Activated CD4-positive, alpha-beta memory T cell treated with anti-CD3 and anti-CD28 coated beads, Interleukin-2, amount 10 ng/mL, durations not matched to agents 7 days and 5 days (primary cell): ENCODE measurements at regions not wholly inside any gene's neighbourhood (a gene's known extent, or its start where the extent isn't known, plus 50 kb on each side); places are given as distances from the start of the nearest gene placed in this dataset.
"Not testable (repeated sequence)": the region's sequence is repeated elsewhere in the genome, so short reads cannot be mapped to it uniquely, and the experiment has no call there.

Experiments
- CTCF ChIA-PET: fragments of 350-600 bp; sonication (Branson Sonifier 250); formaldehyde crosslinking; loops from one replicate; lab custom pipeline; 2021; ENCODE audit warnings: antibody characterized with exemption, inconsistent platforms; lab: Charles Lee
- POLR2A ChIA-PET: fragments of 350-600 bp; sonication (Branson Sonifier 250); formaldehyde crosslinking; loops from one replicate; lab custom pipeline; 2021; ENCODE audit warnings: antibody characterized with exemption; lab: Charles Lee
- DNase-seq: peaks from one replicate; pipeline ENCODE4 v3.0.0-alpha.2; 2020
- H3K27ac Mint-ChIP-seq: one replicate; pipeline ENCODE4 v1.8.0; 2021; ENCODE audit warnings: mild to moderate bottlenecking, mixed read lengths
- H3K27me3 Mint-ChIP-seq: one replicate; pipeline ENCODE4 v1.8.0; 2021; ENCODE audit warnings: mixed read lengths
- H3K36me3 Mint-ChIP-seq: one replicate; pipeline ENCODE4 v1.8.0; 2021; ENCODE audit warnings: low read depth, mixed read lengths
- H3K4me1 Mint-ChIP-seq: one replicate; pipeline ENCODE4 v1.8.0; 2021; ENCODE audit warnings: mixed read lengths
- H3K4me3 Mint-ChIP-seq: one replicate; pipeline ENCODE4 v1.8.0; 2021; ENCODE audit warnings: mild to moderate bottlenecking, mixed read lengths
- H3K9me3 Mint-ChIP-seq: one replicate; pipeline ENCODE4 v1.8.0; 2021; ENCODE audit warnings: mixed read lengths

GRCh38 chr15:24067733-24068501 lies 380.8 kb upstream of the NDN start:
- Mint-ChIP-seq H3K27me3 (no peaks in the 10 kb centered on the region), H3K4me1 (no peaks in the 10 kb centered on the region), H3K9me3 (peaks cover 22% of the 10 kb centered on the region), H3K27ac (no peak overlapping the region), H3K4me3 (no peak overlapping the region), H3K36me3 (no peaks in the 10 kb centered on the region)
- ChIA-PET CTCF (no interaction called here), POLR2A (no interaction called here)
- no peak for DNase-seq

DNA sequence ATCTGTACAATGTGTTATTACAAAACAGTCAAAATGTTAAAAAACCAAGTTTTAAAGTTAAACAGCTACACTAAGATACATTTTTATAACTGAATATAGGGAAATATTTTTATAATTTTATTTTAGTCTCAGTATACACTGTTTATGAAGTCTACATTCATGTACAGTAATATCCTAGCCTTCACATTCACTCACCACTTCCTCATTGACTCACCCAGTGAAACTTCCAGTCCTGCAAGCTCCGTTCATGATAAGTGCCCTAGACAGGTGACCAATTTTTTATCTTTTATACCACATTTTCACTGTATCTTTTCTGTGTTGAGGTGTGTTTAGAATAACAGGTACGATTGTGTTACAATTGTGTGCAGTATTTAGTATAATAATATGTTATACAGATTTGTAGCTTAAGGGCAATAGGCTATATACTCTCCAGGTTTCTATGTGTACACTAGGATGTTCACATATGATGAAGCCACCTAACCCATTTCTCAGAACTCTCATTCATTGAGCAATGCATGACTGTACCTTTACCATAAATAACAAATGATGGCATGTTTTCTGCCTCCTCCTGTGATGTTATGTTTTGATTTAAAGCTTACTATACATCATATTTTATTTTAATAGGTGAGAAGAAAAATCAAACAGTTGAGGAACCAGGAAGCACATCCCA lies 388.4 kb upstream of the NDN start:
- Mint-ChIP-seq H3K9me3 (peaks cover 12% of the 10 kb centered on the region), H3K4me3 (no peak overlapping the region), H3K27ac (no peak overlapping the region), H3K27me3 (no peaks in the 10 kb centered on the region), H3K4me1 (no peaks in the 10 kb centered on the region), H3K36me3 (no peaks in the 10 kb centered on the region)
- ChIA-PET POLR2A (no interaction called here), CTCF (no interaction called here)
- DNase-seq: no peak

DNA sequence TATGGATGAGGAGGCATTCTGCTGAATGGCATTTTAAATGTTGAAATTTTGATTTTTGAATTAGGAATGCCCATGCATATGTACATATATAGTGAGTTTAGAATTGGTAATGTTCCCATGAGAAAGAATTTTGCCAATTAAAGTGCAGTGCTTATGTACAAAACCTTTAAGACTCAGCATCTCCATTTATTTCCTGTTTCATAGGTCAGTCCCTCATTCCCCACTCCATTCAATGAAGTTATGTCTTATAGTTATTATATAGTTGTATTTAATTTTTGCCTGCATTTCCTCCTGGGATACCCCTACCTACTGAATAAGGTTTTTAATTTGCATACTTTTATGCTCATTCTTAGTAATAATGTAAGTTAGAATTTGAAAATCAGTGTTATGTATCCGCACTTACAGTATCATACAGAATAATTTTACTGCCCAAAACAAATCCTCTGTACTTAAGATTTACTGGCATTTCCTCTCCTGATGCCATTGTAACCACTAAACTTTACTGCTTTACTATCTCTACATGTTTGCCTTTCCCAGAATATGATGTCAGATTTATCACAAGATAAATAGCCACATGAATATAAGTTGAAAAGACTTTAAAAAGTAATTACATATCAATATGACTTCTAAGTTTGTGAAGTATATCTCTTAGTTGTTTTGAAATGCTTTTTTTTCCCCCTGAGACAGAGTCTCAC lies 389.1 kb upstream of the NDN start:
- DNase-seq: no peak
- Mint-ChIP-seq H3K4me3 (no peak overlapping the region), H3K9me3 (peaks cover 17% of the 10 kb centered on the region), H3K27ac (no peak overlapping the region), H3K27me3 (no peaks in the 10 kb centered on the region), H3K36me3 (no peaks in the 10 kb centered on the region), H3K4me1 (no peaks in the 10 kb centered on the region)
- ChIA-PET POLR2A (no interaction called here), CTCF (no interaction called here)

GRCh38 chr15:24078310-24079029 lies 391.4 kb upstream of the NDN start:
- Mint-ChIP-seq H3K27ac (no peak overlapping the region), H3K4me1 (no peaks in the 10 kb centered on the region), H3K4me3 (no peak overlapping the region), H3K27me3 (no peaks in the 10 kb centered on the region), H3K9me3 (peaks cover 23% of the 10 kb centered on the region), H3K36me3 (no peaks in the 10 kb centered on the region)
- DNase-seq: no peak
- ChIA-PET POLR2A (no interaction called here), CTCF (no interaction called here)

DNA sequence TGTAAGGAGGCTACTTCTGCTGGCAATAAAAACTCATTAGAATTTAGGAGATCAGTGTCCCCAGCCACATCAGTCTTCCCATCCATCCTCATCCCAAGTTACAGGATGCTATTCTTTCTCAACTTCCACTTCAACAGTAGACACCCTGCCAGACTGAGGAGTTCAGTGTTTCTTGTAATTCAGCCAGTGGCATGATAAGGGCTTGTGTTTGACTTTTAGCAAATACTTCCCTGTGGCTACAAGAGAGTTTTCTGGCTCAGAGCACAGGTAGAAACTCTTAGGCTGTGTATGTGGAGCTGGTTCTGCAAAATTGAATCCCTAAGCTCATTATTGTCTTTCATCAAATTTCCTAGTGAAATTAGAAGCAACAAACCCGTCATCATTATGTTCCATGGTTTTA lies 401.8 kb upstream of the NDN start:
- H3K27me3 Mint-ChIP-seq, H3K27ac Mint-ChIP-seq, POLR2A ChIA-PET, DNase-seq, CTCF ChIA-PET, H3K4me3 Mint-ChIP-seq, H3K4me1 Mint-ChIP-seq, H3K36me3 Mint-ChIP-seq: not testable (repeated sequence)
- H3K9me3 Mint-ChIP-seq: peaks cover 36% of the 10 kb centered on the region

GRCh38 chr15:24101503-24101902 lies 414.4 kb upstream of the NDN start:
- H3K9me3 Mint-ChIP-seq, CTCF ChIA-PET, H3K4me3 Mint-ChIP-seq, H3K36me3 Mint-ChIP-seq, H3K27ac Mint-ChIP-seq, H3K27me3 Mint-ChIP-seq, H3K4me1 Mint-ChIP-seq, POLR2A ChIA-PET, DNase-seq: not testable (repeated sequence)

GRCh38 chr15:24107524-24107923 lies 420.4 kb upstream of the NDN start:
- POLR2A ChIA-PET, DNase-seq, H3K27me3 Mint-ChIP-seq, H3K27ac Mint-ChIP-seq, H3K4me1 Mint-ChIP-seq, H3K4me3 Mint-ChIP-seq, H3K36me3 Mint-ChIP-seq, CTCF ChIA-PET: not testable (repeated sequence)
- peaks cover 10% of the 10 kb centered on the region for H3K9me3 Mint-ChIP-seq

DNA sequence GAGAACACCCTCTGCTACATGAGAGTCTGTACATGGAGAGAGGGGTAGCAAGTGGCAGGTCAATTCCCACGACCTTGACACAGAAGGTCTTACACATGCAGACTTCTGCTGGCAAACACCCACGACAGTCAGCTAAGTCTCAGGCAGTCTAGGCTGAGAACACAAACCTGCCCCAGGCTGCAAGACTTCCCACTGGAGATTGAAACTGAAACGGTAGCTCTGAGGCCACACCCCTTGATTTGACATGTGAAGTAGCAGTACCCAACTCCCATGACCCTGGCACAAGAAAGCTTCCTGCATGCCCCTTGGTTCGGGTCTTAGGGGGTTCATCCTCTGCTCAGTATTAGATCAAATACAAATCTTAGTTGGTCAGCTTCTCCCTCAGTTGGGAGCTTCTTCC lies 420.8 kb upstream of the NDN start:
- DNase-seq, POLR2A ChIA-PET, H3K36me3 Mint-ChIP-seq, H3K27ac Mint-ChIP-seq, H3K4me3 Mint-ChIP-seq, CTCF ChIA-PET, H3K4me1 Mint-ChIP-seq, H3K27me3 Mint-ChIP-seq: not testable (repeated sequence)
- peaks cover 12% of the 10 kb centered on the region for H3K9me3 Mint-ChIP-seq

DNA sequence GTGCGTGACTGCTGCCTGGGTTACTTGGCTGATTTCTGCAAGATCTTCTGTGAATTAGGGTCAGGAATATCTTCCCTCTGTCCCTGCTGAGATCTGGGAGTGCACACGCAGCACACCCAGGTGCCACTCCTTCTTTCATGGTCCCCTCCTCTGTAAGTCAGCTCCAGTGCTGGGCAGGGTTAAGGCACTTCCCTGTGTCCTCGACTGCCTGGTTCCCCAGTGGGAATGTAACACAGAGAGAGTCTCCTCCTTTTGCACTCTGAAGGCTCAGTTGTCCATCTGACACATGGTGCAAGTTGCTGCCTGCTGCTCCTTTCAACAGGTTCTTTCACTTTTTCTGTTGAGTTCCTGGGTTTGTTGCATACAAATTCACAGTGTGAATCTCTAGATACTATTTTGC lies 421.2 kb upstream of the NDN start:
- H3K4me1 Mint-ChIP-seq, POLR2A ChIA-PET, H3K4me3 Mint-ChIP-seq, H3K27me3 Mint-ChIP-seq, DNase-seq, H3K36me3 Mint-ChIP-seq, H3K27ac Mint-ChIP-seq, CTCF ChIA-PET: not testable (repeated sequence)
- H3K9me3 Mint-ChIP-seq: peaks cover 13% of the 10 kb centered on the region

DNA sequence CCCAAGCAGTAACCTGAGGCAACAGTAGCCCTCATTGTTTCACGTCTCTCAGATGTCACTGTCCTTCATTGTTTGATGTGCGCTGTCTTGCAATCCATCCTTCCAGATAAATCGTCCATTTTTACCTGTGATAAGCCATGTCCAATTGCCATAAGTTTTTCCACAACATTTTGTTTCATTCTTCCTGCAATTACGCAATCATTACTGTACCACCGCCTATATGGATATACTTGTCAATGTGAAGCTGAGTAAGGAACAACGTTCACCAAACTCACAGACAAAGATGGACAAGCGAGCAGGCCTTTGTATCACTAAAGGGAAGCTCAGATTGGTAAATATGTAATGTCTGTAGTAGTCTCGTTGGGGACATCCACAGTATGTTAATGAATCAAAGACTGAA lies 452.5 kb upstream of the NDN start:
- H3K9me3 Mint-ChIP-seq, POLR2A ChIA-PET, H3K4me1 Mint-ChIP-seq, H3K4me3 Mint-ChIP-seq, H3K27ac Mint-ChIP-seq, H3K36me3 Mint-ChIP-seq, DNase-seq, H3K27me3 Mint-ChIP-seq, CTCF ChIA-PET: not testable (repeated sequence)

DNA sequence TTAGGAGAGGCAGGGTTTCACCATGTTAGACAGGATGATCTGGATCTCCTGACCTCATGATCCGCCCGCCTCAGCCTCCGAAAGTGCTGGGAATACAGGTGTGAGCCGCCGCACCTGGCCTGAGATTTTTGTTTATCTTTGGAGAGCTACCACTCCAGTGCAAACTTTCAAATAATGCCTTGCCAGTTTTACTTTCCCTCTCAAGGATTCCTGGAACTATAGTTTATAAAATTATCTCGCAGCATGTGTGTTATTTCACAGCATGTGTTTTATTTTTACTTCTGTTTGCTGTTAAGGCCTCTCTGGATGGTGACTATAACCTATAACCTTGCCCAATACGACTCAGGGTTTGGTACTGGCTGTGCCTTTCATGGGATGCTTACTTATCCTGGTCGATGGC lies 458.0 kb upstream of the NDN start:
- H3K9me3 Mint-ChIP-seq, H3K27me3 Mint-ChIP-seq, H3K36me3 Mint-ChIP-seq, DNase-seq, H3K4me3 Mint-ChIP-seq, H3K4me1 Mint-ChIP-seq, POLR2A ChIA-PET, H3K27ac Mint-ChIP-seq, CTCF ChIA-PET: not testable (repeated sequence)

- Mint-ChIP-seq H3K36me3 (no peaks in the 10 kb centered on the region), H3K9me3 (peaks cover 5% of the 10 kb centered on the region), H3K27ac (no peak overlapping the region), H3K4me3 (no peak overlapping the region), H3K27me3 (no peaks in the 10 kb centered on the region), H3K4me1 (no peaks in the 10 kb centered on the region)
- no peak for DNase-seq
- ChIA-PET POLR2A (no interaction called here), CTCF (no interaction called here)
Measured at GRCh38 chr15:24146251-24146650, 459.1 kb upstream of the NDN start.

- Mint-ChIP-seq H3K4me3 (no peak overlapping the region), H3K4me1 (no peaks in the 10 kb centered on the region), H3K27ac (no peak overlapping the region), H3K9me3 (peaks cover 4% of the 10 kb centered on the region), H3K27me3 (no peaks in the 10 kb centered on the region), H3K36me3 (no peaks in the 10 kb centered on the region)
- ChIA-PET POLR2A (no interaction called here), CTCF (no interaction called here)
- DNase-seq: no peak
Measured at GRCh38 chr15:24150542-24150941, 463.4 kb upstream of the NDN start.
